ENCODE measurements at regions not wholly inside any gene's neighbourhood (a gene's known extent, or its start where the extent isn't known, plus 50 kb on each side); places are given as distances from the start of the nearest gene placed in this dataset.

GRCh38 chr11:69233744-69234570, 60.0 kb upstream of the MYEOV start:
- Histone ChIP-seq H3K27ac (no peak overlapping the region), H3K9me3 (no peaks in the 10 kb centered on the region), H3K4me1 (no peaks in the 10 kb centered on the region), H3K27me3 (ENCODE audit: insufficient read depth in 3 of 3, low read length in 2 of 3) (peaks cover 0 to 17% (median 0%) of the 10 kb centered on the region in 3 donors), H3K4me3 (no peak overlapping the region), H3K36me3 (ENCODE audit: insufficient read depth in 1 of 2, low read depth in 1 of 2) (no peaks in the 10 kb centered on the region)
- TF ChIP-seq, protein P1, sequence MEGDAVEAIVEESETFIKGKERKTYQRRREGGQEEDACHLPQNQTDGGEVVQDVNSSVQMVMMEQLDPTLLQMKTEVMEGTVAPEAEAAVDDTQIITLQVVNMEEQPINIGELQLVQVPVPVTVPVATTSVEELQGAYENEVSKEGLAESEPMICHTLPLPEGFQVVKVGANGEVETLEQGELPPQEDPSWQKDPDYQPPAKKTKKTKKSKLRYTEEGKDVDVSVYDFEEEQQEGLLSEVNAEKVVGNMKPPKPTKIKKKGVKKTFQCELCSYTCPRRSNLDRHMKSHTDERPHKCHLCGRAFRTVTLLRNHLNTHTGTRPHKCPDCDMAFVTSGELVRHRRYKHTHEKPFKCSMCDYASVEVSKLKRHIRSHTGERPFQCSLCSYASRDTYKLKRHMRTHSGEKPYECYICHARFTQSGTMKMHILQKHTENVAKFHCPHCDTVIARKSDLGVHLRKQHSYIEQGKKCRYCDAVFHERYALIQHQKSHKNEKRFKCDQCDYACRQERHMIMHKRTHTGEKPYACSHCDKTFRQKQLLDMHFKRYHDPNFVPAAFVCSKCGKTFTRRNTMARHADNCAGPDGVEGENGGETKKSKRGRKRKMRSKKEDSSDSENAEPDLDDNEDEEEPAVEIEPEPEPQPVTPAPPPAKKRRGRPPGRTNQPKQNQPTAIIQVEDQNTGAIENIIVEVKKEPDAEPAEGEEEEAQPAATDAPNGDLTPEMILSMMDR (IDR thresholded peaks at IDR 0.05), result no peak
- no peak for ATAC-seq
- no peak for DNase-seq
- 85 to 89% (median 86%) methylated on average over 26 of the region's 26 CpGs for WGBS, 3 donors
- intact Hi-C loops (cut with DNase I), result no loop called here

GRCh38 chr11:69234740-69235710, 58.9 kb upstream of the MYEOV start:
- intact Hi-C loops (cut with DNase I), result no loop called here
- H3K27ac ChIP-seq, result no peak overlapping the region
- H3K27me3 ChIP-seq (ENCODE audit: insufficient read depth in 3 of 3, low read length in 2 of 3), result peaks cover 0 to 9% (median 0%) of the 10 kb centered on the region in 3 donors
- no peaks in the 10 kb centered on the region for H3K4me1 ChIP-seq
- WGBS, 3 donors, result 76 to 85% (median 81%) methylated on average over 10 to 11 of the region's 11 CpGs
- no peak for ATAC-seq
- TF ChIP-seq, protein P1 (IDR thresholded peaks at IDR 0.05), result no peak
- H3K4me3 ChIP-seq, result no peak overlapping the region
- no peaks in the 10 kb centered on the region for H3K36me3 ChIP-seq (ENCODE audit: insufficient read depth in 1 of 2, low read depth in 1 of 2)
- no peak for DNase-seq
- H3K9me3 ChIP-seq, result no peaks in the 10 kb centered on the region

DNA sequence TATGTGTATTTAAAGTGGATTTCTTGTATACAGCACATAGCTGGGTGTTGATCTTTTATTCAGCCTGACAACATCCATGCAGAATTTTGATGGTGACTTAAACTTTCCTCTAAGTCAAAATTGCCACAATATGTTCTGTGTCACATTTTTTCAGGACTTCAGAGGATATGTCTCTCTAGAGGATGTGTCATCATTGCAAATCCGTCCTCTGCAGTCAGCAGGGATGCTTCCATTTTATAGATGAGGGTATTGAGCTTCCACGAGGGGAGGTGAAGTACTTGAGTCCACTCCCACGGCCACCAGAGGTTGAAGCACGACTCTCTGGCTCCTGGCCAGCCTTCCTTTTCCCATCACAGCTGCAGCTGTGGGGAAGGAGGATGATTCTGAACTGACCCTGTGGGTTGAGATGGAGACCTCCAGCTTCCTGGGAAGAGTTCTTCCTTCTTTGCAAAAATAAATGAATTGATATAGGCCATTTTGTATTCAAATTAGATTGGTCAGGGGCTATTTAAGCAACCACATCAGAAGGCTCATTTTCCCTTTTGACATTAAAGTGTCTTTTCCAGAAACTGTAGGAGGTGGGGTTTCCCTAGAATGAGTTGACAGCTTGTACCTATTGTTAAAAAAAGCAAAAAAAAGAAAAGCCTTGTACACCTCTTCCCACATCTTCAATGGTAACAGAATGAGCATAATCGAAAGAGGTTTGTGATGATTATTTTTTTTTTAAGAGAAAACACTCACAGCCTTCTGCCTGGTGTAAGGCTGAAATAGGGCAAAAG, 55.2 kb upstream of the MYEOV start:
- Histone ChIP-seq H3K4me1 (no peaks in the 10 kb centered on the region), H3K9me3 (no peaks in the 10 kb centered on the region), H3K36me3 (ENCODE audit: insufficient read depth in 1 of 2, low read depth in 1 of 2) (no peaks in the 10 kb centered on the region), H3K27ac (no peak overlapping the region), H3K4me3 (no peak overlapping the region), H3K27me3 (ENCODE audit: insufficient read depth in 3 of 3, low read length in 2 of 3) (peaks cover 0 to 4% (median 3%) of the 10 kb centered on the region in 3 donors)
- TF ChIP-seq, protein P1 (IDR thresholded peaks at IDR 0.05), result no peak
- ATAC-seq (no peak), DNase-seq (no peak)
- intact Hi-C loops (cut with DNase I), result no loop called here
- 29 to 35% (median 32%) methylated on average over 5 of the region's 5 CpGs for WGBS, 3 donors

GRCh38 chr11:69239641-69240040, 54.3 kb upstream of the MYEOV start:
- H3K36me3 ChIP-seq (ENCODE audit: insufficient read depth in 1 of 2, low read depth in 1 of 2), result no peaks in the 10 kb centered on the region
- TF ChIP-seq, protein P1 (IDR thresholded peaks at IDR 0.05), result no peak
- no peaks in the 10 kb centered on the region for H3K9me3 ChIP-seq
- ATAC-seq (no peak), DNase-seq (no peak)
- WGBS, 3 donors, result 87 to 93% (median 92%) methylated on average over 10 of the region's 10 CpGs
- no peak overlapping the region for H3K27ac ChIP-seq
- H3K4me1 ChIP-seq, result no peaks in the 10 kb centered on the region
- intact Hi-C loops (cut with DNase I), result no loop called here
- peaks cover 0 to 4% (median 3%) of the 10 kb centered on the region in 3 donors for H3K27me3 ChIP-seq (ENCODE audit: insufficient read depth in 3 of 3, low read length in 2 of 3)
- no peak overlapping the region for H3K4me3 ChIP-seq

Data from psoas muscle (tissue), 7 donors.